ENCODE measurements at regions not wholly inside any gene's neighbourhood (a gene's known extent, or its start where the extent isn't known, plus 50 kb on each side); places are given as distances from the start of the nearest gene placed in this dataset.

- intact Hi-C loops (cut with DNase I), result no loop called here
- DNase-seq (ENCODE audit: low spot score), result no peak
Measured at GRCh38 chr4:163930086-163930485, 435.6 kb downstream of the TMA16 start.

GRCh38 chr4:163932504-163932903 lies 438.0 kb downstream of the TMA16 start:
- no peak for DNase-seq (ENCODE audit: low spot score)
- intact Hi-C loops (cut with DNase I), result no loop called here

DNA sequence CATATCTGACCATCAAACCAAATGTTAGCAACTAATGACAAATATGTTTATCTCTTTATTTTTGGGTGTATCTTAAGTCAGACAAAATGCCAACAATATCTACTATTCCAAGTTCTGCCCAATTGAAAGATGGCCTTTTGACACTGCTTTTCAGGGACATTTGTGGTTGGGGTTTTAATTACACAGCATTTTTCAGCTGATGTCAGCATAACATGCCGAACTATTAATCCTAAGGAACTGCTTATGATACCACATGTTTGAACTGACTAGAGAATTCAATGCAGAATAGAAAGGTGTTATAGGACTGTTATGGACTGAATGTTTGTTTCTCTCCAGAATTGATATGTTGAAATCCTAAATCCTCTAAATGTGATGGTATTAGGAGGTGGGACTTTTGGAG lies 445.1 kb downstream of the TMA16 start:
- intact Hi-C loops (cut with DNase I), result no loop called here
- DNase-seq (ENCODE audit: low spot score), result no peak

- intact Hi-C loops (cut with DNase I), result no loop called here
- DNase-seq (ENCODE audit: low spot score), result no peak
Measured at GRCh38 chr4:163941221-163941905, 446.9 kb downstream of the TMA16 start.

- intact Hi-C loops (cut with DNase I), result no loop called here
- DNase-seq (ENCODE audit: low spot score), result no peak
Measured at GRCh38 chr4:163948920-163949455, 454.5 kb downstream of the TMA16 start.

GRCh38 chr4:163949976-163950601 lies 455.6 kb downstream of the TMA16 start:
- intact Hi-C loops (cut with DNase I), result no loop called here
- DNase-seq (ENCODE audit: low spot score), result peak; percentile 72

- no peak for DNase-seq (ENCODE audit: low spot score)
- intact Hi-C loops (cut with DNase I), result no loop called here
Measured at GRCh38 chr4:163955288-163955687, 460.8 kb downstream of the TMA16 start.

- DNase-seq (ENCODE audit: low spot score), result no peak
- intact Hi-C loops (cut with DNase I), result no loop called here
Measured at GRCh38 chr4:163958751-163959150, 464.3 kb downstream of the TMA16 start.

- intact Hi-C loops (cut with DNase I), result no loop called here
- DNase-seq (ENCODE audit: low spot score), result no peak
Measured at GRCh38 chr4:163959932-163960331, 465.4 kb downstream of the TMA16 start.

- no peak for DNase-seq (ENCODE audit: low spot score)
- intact Hi-C loops (cut with DNase I), result no loop called here
Measured at GRCh38 chr4:163966612-163967011, 472.1 kb downstream of the TMA16 start.

DNA sequence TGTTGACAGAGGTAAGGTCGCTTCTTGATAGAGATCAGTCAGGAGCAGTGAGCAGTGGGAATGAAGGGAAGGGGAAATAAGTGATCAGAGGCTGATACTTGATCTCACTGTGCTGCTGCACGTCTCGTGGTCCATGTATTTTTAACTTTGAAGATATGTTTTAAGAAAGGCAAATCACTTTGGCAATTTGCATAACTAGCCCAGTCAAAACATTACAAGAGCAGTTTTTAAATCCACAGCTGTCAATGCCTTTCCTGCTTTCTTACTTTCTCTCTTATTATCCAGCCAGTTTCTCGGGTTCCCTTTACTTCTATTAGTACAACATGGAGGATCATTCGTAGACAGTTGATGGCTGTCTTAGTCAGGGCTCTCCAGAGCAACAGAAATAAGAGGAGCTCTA lies 472.8 kb downstream of the TMA16 start:
- no peak for DNase-seq (ENCODE audit: low spot score)
- intact Hi-C loops (cut with DNase I), result no loop called here

- intact Hi-C loops (cut with DNase I), result no loop called here
- DNase-seq (ENCODE audit: low spot score), result no peak
Measured at GRCh38 chr4:163967710-163968109, 473.2 kb downstream of the TMA16 start.

GRCh38 chr4:163969291-163969690 lies 474.8 kb downstream of the TMA16 start:
- DNase-seq (ENCODE audit: low spot score), result no peak
- intact Hi-C loops (cut with DNase I), result no loop called here

- DNase-seq (ENCODE audit: low spot score), result no peak
- intact Hi-C loops (cut with DNase I), result no loop called here
Measured at GRCh38 chr4:163976588-163976987, 482.1 kb downstream of the TMA16 start.

DNA sequence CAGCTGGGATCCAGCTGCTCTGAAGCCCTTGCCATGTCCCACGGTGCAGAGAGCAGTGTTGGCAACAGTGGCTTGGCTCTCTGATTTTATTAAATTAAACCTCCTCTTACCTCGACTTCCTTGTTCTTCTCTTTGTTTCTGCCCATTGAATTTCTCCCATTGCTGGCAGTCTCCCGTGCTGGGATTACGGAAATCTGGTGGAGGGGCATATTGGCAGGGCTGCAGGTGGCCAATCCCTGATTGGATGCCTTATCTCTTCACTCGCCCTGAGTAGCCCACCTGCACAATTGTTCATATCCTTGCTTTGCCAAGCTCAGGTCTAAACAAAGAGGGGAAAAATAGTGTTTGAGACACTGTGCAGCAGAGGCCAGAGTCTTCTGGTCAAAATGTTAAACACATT lies 493.9 kb downstream of the TMA16 start:
- intact Hi-C loops (cut with DNase I), result no loop called here
- no peak for DNase-seq (ENCODE audit: low spot score)

DNA sequence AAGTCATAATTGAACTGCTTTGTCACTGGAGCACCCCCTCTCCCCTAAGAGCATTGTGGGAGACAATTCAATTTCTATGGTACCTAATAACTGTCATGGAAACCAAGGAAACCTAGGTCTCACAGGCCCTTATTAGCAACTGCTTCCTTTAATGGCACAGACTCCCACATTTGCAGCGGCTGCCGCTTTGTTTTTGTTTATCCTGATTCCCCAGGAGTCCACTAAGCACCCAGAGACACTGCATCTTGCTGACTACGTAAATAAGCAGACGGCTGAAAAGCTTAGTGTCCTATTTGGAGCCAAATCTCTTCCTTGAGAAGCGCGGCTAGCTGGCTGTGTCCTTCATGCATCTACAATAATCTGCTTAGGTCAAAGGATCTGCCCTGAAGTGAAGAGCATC lies 494.4 kb downstream of the TMA16 start:
- intact Hi-C loops (cut with DNase I), result no loop called here

GRCh38 chr4:163991298-163991865 lies 496.9 kb downstream of the TMA16 start:
- no peak for DNase-seq (ENCODE audit: low spot score)
- intact Hi-C loops (cut with DNase I), result no loop called here

More for the DNA sequence above, 494.4 kb downstream of the TMA16 start:
- DNase-seq (ENCODE audit: low spot score), result no peak

- no peak for DNase-seq (ENCODE audit: low spot score)
- intact Hi-C loops (cut with DNase I), result no loop called here
Measured at GRCh38 chr4:164009435-164009834, 514.9 kb downstream of the TMA16 start.

DNA sequence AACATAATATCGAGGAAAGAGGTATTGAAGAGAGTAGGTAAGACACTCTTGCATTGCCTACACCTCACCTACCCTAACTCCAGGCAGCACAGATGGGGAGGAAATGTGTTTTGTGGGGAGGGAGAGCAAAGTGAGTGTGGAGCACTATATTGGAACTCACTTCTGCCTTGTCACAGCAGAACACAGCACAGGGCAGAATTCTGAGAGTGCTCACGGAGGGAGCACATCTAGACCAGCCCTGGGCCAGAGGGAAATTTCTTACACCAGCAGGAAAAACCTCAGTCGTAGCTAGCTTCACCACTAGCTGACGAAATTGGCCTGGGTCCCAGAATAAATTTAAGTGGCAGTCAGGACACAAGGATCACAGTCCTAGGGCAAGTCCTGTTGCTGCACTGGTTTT lies 517.3 kb downstream of the TMA16 start:
- DNase-seq (ENCODE audit: low spot score), result no peak
- intact Hi-C loops (cut with DNase I), result no loop called here

- no peak for DNase-seq (ENCODE audit: low spot score)
- intact Hi-C loops (cut with DNase I), result no loop called here
Measured at GRCh38 chr4:164012396-164013027, 518.0 kb downstream of the TMA16 start.

- no peak for DNase-seq (ENCODE audit: low spot score)
- intact Hi-C loops (cut with DNase I), result no loop called here
Measured at GRCh38 chr4:164021947-164022346, 527.5 kb downstream of the TMA16 start.
